Medulla oblongata (tissue), 1 donor: ENCODE measurements at regions not wholly inside any gene's neighbourhood (a gene's known extent, or its start where the extent isn't known, plus 50 kb on each side); places are given as distances from the start of the nearest gene placed in this dataset.

Source experiments
- DNase-seq: peaks from one replicate; pipeline ENCODE4 v3.0.0-alpha.2; 2015; ENCODE audit errors: extremely low spot score

DNA sequence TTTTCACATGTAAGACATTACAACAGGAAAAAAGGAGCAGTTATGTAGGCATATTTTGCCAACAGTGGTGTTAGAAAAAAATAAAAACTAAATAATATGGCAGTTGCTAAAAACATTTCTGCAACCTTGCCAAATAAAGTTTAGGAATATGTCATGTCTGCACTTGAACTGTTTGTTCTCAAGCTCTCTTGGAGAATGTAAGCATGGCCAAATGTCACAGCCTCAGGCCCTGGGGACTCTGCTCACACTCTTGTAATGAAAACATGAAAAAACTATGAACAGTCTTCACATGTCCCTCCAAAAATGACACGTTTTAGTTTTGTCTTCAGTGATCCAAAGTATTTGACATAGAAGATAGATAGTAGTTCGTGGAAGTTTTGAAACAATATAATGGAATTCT is 753.3 kb downstream of the LTN1 start:
- no peak for DNase-seq

DNA sequence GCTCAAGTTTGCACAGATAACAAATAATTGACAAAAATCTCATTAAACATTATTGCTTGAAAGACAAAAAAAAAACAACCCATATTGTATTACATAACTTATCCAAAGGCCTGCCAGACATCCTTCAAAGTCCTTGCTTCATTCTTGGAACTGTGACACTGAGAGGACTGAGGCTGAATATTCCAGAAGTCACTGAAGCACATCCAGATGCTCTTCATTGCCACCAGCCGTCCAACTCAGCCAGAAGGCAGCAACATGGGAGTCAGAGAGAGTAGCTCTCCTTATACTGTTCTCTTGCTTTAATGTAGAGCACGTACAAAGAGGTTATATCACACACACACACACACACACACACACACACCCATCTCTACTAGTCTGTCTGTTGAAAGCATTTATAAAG is 755.0 kb downstream of the LTN1 start:
- DNase-seq, result no peak

DNA sequence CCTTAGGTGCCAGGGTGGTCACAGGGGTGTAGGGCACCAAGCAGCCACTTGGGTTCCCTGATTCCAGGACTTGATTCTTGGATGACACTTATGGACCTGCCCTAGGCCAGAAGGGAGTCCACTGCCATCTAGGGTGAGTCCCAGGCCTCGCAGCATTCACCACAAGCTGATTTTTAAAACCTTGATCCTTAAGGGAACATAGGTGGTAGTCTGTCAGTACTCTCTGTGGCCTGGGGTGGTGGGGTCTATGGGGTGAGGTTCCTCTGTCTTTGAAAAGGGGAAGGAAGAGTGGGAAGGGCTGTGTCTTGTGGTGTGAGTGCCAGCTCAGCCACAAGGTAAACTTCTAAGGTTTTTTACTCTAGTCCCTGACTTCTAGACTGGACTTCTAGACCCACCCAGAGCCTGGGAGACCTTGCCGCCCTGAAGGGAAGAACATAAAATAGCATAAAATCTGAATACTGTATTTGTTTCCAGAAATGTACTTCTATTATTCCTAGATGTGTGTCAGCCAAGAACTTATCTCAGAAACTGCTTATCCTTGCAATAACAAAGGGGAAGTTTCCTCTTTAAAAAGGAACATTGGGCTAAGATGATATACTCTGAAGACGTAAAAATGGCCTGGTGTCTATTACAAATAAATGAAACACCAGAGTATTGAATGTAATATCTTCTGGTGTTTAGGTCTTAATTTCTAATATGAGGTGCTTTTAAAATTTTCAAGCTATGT is 757.3 kb downstream of the LTN1 start:
- peak; percentile 63 for DNase-seq

DNA sequence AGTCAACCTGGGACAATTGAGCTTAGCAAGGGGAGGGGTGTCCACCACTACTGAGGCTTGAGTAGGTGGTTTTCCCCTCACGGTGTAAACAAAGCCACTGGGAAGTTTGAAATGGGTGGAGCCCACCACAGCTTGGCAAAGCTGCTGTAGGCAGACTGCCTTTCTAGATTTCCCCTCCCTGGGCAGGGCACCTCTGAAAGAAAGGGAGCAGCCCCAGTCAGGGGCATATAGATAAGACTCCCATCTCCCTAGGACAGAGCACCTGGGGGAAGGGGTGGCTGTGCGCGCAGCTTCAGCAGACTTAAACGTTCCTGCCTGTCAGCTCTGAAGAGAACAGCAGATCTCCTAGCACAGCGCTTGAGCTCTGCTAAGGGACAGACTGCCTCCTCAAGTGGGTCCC is 758.4 kb downstream of the LTN1 start:
- no peak for DNase-seq

DNA sequence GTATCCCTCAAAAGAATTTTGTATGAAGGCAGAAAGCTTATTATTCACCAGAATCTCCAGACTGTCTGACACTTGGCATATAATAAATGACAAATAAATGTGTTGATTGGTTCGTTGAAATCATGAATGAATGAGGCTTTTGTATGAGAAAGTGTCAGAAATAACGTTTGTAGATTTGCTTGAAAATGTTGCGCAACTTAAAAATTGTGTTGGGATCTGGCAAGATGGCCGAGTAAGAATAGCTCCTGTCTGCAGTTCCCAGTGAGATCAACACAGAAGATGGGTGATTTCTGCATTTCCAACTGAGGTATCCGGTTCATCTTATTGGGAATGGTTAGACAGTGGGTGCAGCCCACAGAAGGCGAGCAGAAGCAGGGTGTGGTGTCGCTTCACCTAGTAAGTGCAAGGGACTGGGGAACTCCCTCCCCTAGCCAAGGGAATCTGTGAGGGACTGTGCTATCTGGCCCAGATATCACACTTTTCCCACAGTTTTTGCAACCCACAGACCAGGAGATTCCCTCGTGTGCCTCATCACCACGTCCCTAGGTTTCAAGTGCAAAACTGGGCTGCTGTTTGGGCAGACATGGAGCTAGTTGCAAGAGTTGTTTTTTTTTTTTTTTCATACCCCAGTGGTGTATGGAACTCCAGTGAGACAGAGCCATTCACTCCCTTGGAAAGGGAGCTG is 759.0 kb downstream of the LTN1 start:
- no peak for DNase-seq

DNA sequence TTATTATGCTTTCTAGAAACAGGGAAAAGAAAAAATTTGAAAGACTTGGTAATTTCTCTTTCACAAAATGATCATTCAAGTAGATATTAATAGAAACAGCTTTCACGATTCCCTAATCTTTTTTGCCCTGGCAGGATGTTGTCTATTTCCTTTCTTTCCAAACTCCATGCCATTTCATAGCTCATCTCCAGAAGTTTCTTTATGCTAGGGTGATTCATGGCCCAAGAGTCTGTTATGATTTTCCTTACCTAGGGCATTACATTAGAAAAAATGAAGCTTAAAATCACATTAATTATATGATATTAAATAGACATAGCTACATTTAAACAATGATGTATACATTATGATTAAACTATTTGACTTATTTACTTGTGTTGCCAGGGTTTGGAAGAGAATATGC is 762.1 kb downstream of the LTN1 start:
- no peak for DNase-seq

DNA sequence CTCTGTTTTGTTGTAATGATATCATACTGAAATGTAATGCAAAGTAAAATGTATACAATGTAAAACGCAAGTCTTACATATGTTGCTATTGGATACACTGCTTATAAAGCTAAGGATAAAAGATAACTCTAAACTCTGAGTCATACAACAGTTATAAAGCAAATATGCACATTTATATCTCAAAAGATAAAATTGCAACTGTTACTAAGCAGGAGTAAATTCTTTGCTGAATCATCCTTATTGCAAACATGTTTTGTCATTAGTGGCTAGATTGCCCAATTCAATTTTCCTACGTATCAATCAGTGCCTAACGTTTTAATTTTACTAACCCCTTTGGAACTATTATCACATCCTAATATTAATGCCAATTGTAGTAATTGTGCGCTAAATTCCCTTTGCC is 762.9 kb downstream of the LTN1 start:
- DNase-seq, result no peak

DNA sequence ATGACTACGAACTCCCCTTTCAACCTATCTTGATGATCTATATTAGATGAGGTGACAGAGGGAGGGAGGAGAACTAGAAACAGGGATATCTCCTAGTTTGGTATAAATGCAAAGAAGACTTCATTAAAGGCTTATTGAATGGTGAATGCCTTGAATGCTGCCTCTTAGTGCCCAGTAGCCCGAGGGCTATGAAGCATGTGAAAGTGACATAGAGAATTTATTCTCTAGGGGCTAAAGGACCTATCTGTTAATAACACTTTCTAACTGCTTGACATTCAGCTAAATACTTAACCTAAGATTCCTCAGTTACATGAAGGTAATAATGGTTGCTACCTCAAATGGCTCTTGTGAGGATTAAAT is 764.1 kb downstream of the LTN1 start:
- DNase-seq, result no peak

DNA sequence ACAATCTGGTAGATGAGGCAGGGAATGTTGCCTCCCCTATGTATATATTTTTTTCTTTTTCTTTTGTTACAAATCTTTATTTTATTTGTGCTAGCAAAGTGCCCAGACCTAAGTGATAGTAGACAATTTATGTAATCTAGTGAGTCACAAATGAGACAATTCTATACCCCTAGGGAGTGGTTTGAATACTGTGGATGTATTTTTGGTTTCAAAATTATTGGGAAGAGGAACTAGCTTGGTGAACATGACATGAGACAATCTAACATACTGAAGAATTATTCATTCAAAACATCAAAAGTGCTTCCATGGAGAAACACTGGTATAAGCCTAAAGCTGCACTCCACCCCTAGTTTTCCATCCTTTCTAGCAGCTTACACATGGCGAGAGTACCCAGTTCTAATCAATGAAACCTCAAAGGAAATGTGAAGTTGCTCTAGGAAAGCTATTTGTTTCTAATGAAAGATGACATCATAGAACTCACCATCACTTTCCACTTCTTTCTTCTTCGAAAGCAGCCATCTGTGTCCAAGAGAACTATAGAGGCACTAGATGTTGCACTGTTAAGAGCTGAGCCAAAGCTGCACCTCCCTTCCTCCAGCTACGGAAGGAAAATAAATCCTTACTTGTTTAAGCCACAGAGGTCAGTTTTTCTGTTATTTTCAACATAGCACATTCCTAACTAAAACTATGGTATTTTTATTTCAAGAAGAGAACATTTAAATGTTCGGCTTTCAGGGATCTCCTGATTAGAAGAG is 764.6 kb downstream of the LTN1 start:
- DNase-seq, result no peak

DNA sequence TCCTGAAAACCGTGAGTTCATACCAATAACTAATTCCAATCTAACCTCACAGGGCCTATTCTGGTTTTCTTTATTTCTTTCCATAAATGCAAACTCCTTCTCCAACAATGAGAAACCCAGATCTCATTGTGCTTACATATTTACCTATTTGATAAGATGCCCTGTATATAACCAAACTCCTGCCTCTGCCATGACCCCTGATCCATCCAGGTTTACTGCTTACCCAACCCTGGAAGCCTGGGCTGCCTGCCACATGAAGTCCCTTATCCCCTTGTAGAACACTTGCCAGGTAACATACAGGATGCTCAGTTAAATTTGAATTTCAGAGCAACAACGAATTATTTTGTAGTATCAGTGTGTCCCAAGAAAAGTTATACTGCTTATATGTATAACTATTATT is 766.1 kb downstream of the LTN1 start:
- no peak for DNase-seq

DNA sequence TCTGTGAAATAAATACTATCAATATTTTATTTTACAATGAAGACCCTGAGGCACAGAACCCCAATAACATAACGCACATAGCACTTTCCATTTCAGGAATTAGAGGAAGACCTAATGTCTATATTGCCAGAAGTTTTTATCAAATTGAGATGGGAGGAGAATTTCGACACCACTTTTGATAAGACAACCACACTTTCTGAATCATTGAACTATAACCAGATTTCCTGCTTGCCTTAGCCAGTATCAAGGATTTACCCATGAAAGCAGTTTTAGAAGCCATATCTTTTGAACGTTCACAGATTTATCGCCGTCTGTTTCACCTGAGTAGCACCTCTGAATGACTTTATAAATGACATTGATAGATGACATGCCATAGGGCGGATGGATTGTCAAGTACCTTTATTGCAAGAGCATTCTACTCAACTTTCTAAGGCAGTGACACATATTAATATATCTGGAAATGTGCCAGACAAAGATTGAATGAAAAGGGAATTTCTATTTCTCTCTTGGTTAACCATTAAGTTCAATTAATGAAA is 768.4 kb downstream of the LTN1 start:
- DNase-seq, result no peak

DNA sequence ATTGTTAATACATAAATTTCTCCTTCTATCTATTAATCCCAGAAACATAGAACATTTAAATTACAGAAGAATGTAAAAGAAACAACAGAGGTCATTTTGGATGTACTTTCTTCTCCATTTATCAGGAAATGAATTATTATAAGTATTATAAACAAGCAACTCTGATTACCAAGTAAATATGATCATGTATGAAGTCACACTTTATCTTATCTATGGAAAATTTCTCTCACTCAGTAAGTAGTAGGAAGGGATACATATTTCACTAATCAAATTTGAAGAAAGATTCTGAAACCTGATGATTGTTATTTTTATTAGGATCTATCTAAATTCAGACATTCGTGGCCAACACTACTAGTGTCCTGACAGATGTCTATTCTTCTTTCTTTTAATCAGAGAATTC is 770.7 kb downstream of the LTN1 start:
- DNase-seq, result no peak

DNA sequence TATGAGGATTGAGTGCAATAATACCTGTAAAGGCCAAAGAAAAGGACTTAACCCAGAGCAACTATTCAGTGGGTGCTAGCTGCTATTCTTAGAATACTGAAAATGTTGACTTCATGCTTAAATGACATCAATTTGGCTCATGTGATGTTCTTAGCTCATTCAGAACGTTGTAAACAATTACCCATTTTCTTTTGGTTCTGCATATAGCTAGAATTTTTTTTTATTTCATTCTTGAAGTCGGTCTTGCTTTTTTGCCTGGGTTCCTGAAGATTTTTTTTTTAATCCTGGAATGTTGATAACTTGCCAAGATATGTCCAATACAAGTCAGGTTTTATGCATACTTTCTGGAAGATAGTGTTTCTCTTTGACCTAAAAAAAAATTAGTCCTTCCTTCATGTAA is 772.0 kb downstream of the LTN1 start:
- DNase-seq, result no peak

DNA sequence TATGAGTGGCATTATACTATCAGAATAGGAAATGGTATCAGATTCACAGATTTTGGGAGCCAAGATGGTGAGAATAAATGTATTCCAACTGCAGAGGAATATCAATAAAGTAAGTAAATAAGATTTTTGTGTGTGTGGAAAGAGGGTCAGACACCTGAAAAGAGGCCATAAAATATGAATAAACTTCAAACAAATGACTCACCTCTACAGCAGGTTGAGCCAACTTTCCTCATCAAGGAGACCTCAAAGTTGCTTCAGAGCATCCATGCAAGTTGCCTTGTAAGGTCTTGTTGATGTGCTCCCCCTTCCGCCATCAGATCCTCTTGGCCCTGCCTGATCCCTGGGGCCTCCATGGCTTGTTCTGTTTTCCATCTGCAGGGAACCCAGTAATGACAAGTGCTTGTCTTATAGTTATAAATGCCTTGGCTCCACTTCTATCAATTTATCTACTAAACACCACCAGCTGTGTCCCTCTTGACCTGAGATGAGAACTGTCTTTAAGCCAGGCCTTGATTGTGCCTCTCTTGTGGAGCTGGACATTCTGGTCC is 775.6 kb downstream of the LTN1 start:
- no peak for DNase-seq

DNA sequence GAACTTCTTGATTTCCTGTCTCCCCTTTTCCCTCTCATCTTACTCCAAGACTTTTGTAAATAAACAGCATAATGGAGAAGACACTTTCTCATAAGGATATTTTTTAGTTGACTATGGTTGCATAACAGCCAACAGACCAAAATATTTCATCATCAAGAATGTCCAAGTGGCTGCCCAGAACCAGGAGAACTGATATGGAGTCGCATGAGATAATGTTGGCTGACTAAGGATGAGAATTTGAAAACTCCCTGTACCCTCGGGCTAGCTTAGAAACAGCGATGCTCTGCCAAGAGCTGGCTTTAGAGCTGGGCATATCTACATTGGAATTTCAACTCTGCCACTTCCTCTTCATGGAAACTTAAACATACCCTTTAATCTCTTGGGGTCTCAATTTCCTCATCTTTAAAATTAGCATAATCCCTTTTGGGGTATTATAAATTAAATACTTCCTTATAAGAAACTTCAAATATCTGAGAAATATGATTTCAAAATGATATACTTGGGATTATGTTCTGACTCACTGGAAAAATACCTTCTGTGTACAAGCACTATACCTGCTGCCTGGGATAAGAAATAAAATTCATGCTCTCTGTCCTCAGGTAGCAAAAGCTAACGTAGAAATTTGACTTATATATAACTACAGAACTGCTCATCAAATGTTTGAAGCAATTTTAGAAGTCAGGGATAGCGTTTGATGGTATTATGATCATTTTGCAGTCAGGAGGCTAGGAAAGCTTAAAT is 777.3 kb downstream of the LTN1 start:
- DNase-seq, result no peak

DNA sequence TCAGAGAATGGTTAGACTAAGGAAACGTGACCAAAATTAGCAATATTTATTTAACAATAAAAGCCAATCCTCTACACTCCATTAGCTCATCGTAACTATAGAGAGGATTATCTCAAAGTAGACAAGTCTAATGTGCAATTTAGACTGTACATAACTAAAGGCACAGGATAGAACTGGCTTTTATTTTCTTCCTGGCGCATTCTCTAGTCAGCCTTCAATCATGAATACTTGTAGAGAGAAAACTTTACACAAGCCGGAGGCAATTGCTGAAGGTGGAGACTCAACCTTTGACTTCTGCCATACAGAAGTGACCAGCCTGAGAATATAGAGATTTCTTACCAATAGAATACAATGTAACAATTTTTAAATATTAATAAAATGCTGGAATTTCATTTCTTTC is 777.9 kb downstream of the LTN1 start:
- DNase-seq, result no peak

DNA sequence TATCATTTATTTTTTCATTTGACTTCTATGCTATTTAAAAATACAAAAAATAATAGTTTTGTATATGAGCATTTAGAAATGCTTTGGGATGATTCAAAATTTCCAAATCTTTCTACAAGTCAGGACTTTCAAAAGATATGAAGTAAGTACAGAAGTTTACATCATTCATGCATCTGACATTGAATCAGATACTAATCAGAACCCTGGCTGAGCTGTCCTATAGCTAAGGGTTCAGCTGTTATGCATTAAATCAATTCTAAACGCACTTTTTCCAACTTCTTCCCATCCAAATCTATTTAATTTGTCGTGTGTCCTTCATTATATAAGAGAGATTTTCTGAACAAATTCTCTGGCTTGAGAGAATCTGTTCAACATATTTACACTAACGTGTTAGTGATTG is 779.4 kb downstream of the LTN1 start:
- DNase-seq, result no peak

DNA sequence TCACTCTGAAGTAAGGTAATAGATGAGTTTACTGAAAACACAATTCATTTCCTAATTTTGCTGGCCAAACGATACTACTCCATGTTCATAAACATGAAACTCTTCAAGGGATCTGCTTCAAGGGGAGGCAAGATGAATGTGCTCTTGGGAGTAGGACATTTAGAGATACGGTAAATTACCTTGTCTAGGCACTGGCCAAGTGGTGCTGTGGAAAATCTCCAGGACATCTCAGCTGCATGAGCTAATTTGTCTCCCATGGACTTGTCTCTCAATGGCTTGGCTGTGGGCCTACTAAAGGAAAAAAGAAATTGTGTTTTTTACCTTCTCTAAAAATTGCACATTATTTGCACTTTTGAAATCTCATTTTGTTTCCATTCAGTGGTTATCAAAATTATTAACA is 780.6 kb downstream of the LTN1 start:
- DNase-seq, result no peak

DNA sequence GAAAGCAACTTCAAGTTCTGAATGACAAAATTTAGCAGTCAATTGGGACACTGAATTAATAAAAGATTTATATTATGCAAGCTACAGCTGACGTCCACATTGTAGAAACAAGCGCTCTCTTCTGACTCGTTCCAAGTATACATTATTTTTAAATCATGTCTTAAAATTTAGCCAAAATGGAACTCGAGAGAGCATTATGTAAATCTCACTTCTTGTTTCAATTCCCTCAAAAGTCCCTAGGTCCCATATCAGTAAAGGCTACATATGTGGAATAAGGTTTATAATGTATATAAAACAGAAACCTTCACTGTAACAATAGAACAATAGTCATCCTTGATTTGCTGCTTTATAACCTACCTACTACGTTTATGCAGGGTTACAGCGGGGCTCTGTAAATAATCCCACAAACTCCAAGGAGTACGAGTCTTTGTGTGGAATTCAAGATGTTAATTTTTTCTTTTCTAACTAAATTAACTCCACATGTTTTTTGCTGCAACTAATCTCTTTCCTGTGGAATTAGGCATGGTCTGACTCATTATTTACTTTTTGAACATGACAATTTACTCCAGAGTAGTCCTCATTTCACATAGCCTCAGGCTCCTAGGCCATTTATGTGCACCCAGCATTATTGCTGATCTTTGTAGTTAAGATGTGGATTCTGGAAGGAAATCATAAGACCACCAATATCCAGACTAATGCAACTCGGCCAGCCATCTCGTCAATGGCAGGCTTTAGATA is 785.1 kb downstream of the LTN1 start:
- no peak for DNase-seq

DNA sequence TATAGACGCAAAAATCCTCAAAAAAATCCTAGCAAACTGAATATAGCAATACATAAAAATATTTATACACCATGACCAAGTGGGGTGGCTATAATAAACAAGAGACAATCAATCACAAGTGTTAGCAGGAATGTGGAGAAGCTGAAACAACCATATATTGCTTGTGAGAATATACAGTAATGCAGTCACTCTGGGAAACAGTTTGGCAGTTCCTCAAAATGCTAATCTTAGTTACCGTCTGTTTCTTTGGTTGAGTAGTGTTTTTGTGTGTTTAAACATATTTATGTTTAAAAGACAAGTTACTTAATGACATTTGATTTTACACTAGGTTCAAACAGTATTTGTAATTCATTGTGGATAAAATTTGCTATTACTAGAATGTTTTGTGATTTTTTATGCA is 792.0 kb downstream of the LTN1 start:
- DNase-seq, result no peak

DNA sequence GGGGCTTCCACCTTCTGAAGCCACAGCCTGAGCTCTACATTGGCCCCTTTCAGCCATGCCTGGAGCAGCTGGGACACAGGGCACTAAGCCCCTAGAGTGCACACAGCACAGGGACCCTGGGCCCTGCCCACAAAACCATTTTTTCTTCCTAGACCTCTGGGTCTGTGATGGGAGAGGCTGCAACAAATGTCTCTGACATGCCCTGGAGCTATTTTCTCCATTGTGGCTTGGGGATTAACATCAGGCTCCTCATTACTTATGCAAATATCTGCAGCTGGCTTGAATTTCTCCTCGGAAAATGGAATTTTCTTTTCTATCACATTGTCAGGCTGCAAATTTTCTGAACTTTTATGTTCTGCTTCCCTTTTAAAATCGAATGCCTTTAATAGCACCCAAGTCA is 795.7 kb downstream of the LTN1 start:
- DNase-seq, result no peak
